IMR-90 (cell line): ENCODE measurements at regions not wholly inside any gene's neighbourhood (a gene's known extent, or its start where the extent isn't known, plus 50 kb on each side); places are given as distances from the start of the nearest gene placed in this dataset.

Source experiments
- CTCF ChIP-seq: conservative IDR thresholded peaks from 2 replicates; pipeline ENCODE4 v1.5.1; 2012; ENCODE audit warnings: mild to moderate bottlenecking, low read depth, low read length, improper control_type of control experiment
- MAFK ChIP-seq: IDR thresholded peaks from 2 replicates; pipeline ENCODE4 v1.6.1; 2012; ENCODE audit warnings: low read depth, low read length, improper control_type of control experiment
- POLR2A ChIP-seq: IDR thresholded peaks from 2 replicates; pipeline ENCODE4 v1.6.1; 2012; ENCODE audit warnings: mild to moderate bottlenecking, low read depth, low read length
- SMC3 ChIP-seq: fragments of 150-350 bp; IDR thresholded peaks from 2 replicates; pipeline ENCODE4 v1.6.1; 2016; ENCODE audit warnings: low read depth, mild to moderate bottlenecking, antibody characterized with exemption, low read length, moderate library complexity

GRCh38 chr17:51527225-51527982, 267.1 kb downstream of the UTP18 start:
- TF ChIP-seq SMC3 (no peak), CTCF (no peak), POLR2A (no peak), MAFK (no peak)
